ENCODE measurements at regions not wholly inside any gene's neighbourhood (a gene's known extent, or its start where the extent isn't known, plus 50 kb on each side); places are given as distances from the start of the nearest gene placed in this dataset.

DNA sequence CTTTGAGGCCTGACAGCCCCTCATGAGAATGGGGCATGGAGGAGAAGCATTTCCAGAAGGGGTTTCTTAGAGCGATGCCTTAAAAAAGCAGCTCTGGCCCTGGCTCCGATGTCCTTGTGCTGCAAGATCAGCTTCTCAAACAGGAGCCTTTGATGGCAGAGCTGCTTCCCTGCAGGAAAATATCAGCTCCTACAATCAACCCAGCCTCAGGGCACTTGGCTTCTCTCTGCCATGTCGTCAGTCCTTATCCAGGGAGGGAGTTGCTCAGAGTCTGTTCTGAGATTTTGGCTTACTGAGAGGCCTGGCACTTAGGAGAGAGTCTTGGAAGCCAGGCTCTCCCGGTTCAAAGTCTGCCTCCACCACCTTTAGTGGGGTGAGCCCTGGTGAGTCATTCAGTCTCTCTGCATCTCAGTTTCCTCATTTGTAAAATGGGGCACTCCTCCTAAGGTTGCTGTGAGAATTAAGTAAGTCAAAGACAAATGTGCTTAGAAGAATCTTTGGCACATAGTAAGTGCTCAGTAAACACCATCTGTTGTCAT is 184.4 kb downstream of the HAPSTR1 start:
- no peak for TF ChIP-seq TP53 (CRISPR knock-in tag; IDR thresholded peaks at IDR 0.05)
- TF ChIP-seq CTCF (IDR thresholded peaks at IDR 0.05), result no peak
- no peak for TF ChIP-seq ATF1 (CRISPR knock-in tag; IDR thresholded peaks at IDR 0.05)
- no peak for TF ChIP-seq ETV6 (CRISPR knock-in tag; IDR thresholded peaks at IDR 0.05)
- no peak for TF ChIP-seq ZNF416 (CRISPR knock-in tag; IDR thresholded peaks at IDR 0.05)
- TF ChIP-seq ZBTB43 (CRISPR knock-in tag; IDR thresholded peaks at IDR 0.05), result no peak
- TF ChIP-seq NR1H2 (CRISPR knock-in tag; IDR thresholded peaks at IDR 0.05), result no peak
- no peak for TF ChIP-seq PREB (CRISPR knock-in tag; IDR thresholded peaks at IDR 0.05; ENCODE audit: borderline replicate concordance)
- TF ChIP-seq JAZF1 (CRISPR knock-in tag; IDR thresholded peaks at IDR 0.05), result no peak
- no peak for TF ChIP-seq CREM (CRISPR knock-in tag; IDR thresholded peaks at IDR 0.05)
- TF ChIP-seq ATF3 (CRISPR knock-in tag; conservative IDR thresholded peaks at IDR 0.05), result no peak
- no peak for TF ChIP-seq TEAD1 (CRISPR knock-in tag; IDR thresholded peaks at IDR 0.05)

All from WTC11 (cell line).